ENCODE measurements at regions not wholly inside any gene's neighbourhood (a gene's known extent, or its start where the extent isn't known, plus 50 kb on each side); places are given as distances from the start of the nearest gene placed in this dataset.

- TF ChIP-seq LCOR (CRISPR knock-in tag; IDR thresholded peaks at IDR 0.05) (no peak), ETS1 (conservative IDR thresholded peaks at IDR 0.05; ENCODE audit: control insufficient read depth, low read depth, low read length) (no peak), KAT2B (IDR thresholded peaks at IDR 0.05; ENCODE audit: low read depth, low read length) (no peak), EGR1 (conservative IDR thresholded peaks at IDR 0.05) (no peak), RAD21 (CRISPR knock-in tag; conservative IDR thresholded peaks at IDR 0.05 in 1 of 2, IDR thresholded peaks at IDR 0.05 in 1 of 2) (no peak), RCOR1 (IDR thresholded peaks at IDR 0.05; ENCODE audit: borderline replicate concordance in 1 of 2, low read depth in 2 of 2, low read length in 2 of 2) (no peak), USF1 (CRISPR knock-in tag; IDR thresholded peaks at IDR 0.05) (no peak)
Measured at GRCh38 chr10:129005804-129006203, 461.2 kb upstream of the MGMT start.

Measured in K562 (cell line).